SK-N-SH treated with all-trans-retinoic acid at 6 μM for 48 hours (cell line): ENCODE measurements at regions not wholly inside any gene's neighbourhood (a gene's known extent, or its start where the extent isn't known, plus 50 kb on each side); places are given as distances from the start of the nearest gene placed in this dataset.
"Not testable (repeated sequence)": the region's sequence is repeated elsewhere in the genome, so short reads cannot be mapped to it uniquely, and the experiment has no call there.

Experiments
- ATAC-seq: fragments of 200-7000 bp; cut with Tn5 transposase; 3 replicates; pipeline ENCODE4 v1.9.1; 2020; ENCODE audit warnings: mild to moderate bottlenecking, moderate library complexity
- ARNTL ChIP-seq: fragments of 450-650 bp; formaldehyde crosslinking; IDR thresholded peaks from 2 replicates; pipeline ENCODE4 v1.5.0; 2020; ENCODE audit warnings: low read depth, mild to moderate bottlenecking, moderate library complexity, borderline replicate concordance
- BACH2 ChIP-seq: fragments of 250-450 bp; sonication (Bioruptor Pico); IDR thresholded peaks from 2 replicates; pipeline ENCODE4 v1.9.0; 2021; ENCODE audit warnings: mild to moderate bottlenecking, borderline replicate concordance
- CSDC2 ChIP-seq: fragments of 250-450 bp; sonication (Bioruptor Pico); IDR thresholded peaks from 2 replicates; pipeline ENCODE4 v1.5.0; 2020; ENCODE audit warnings: mild to moderate bottlenecking, moderate library complexity
- ESRRG ChIP-seq: fragments of 250-450 bp; sonication (Bioruptor Pico); IDR thresholded peaks from 2 replicates; pipeline ENCODE4 v1.6.1; 2021; ENCODE audit warnings: mild to moderate bottlenecking
- GLIS3 ChIP-seq: fragments of 250-450 bp; sonication (Bioruptor Pico); IDR thresholded peaks from 2 replicates; pipeline ENCODE4 v1.5.0; 2020; ENCODE audit warnings: mild to moderate bottlenecking, moderate library complexity
- ISL1 ChIP-seq: fragments of 250-450 bp; sonication (Bioruptor Pico); IDR thresholded peaks from 2 replicates; pipeline ENCODE4 v2.1.2; 2022; ENCODE audit warnings: mild to moderate bottlenecking, moderate library complexity
- OSR1 ChIP-seq: fragments of 250-450 bp; sonication (Bioruptor Pico); IDR thresholded peaks from 2 replicates; pipeline ENCODE4 v1.8.0; 2022; ENCODE audit warnings: moderate library complexity, mild to moderate bottlenecking, inconsistent platforms
- PPARA ChIP-seq: fragments of 250-450 bp; sonication (Bioruptor Pico); IDR thresholded peaks from 2 replicates; pipeline ENCODE4 v1.5.0; 2020; ENCODE audit warnings: mild to moderate bottlenecking, borderline replicate concordance
- RARB ChIP-seq: fragments of 250-450 bp; sonication (Bioruptor Pico); IDR thresholded peaks from 2 replicates; pipeline ENCODE4 v1.8.0; 2021; ENCODE audit warnings: mild to moderate bottlenecking, moderate library complexity
- SNAI2 ChIP-seq: fragments of 250-450 bp; sonication (Bioruptor Pico); IDR thresholded peaks from 2 replicates; pipeline ENCODE4 v1.5.0; 2020; ENCODE audit warnings: mild to moderate bottlenecking, moderate library complexity
- TCF4 ChIP-seq: fragments of 250-450 bp; sonication (Bioruptor Pico); IDR thresholded peaks from 2 replicates; pipeline ENCODE4 v1.8.0; 2021; ENCODE audit warnings: mild to moderate bottlenecking, moderate library complexity, borderline replicate concordance
- TOX ChIP-seq: fragments of 250-450 bp; sonication (Bioruptor Pico); IDR thresholded peaks from 2 replicates; pipeline ENCODE4 v1.8.0; 2021; ENCODE audit warnings: mild to moderate bottlenecking, moderate library complexity, borderline replicate concordance
- ZC3H10 ChIP-seq: fragments of 250-450 bp; sonication (Bioruptor Pico); IDR thresholded peaks from 2 replicates; pipeline ENCODE4 v1.5.1; 2021; ENCODE audit warnings: mild to moderate bottlenecking, moderate library complexity
- ZFP3 ChIP-seq: fragments of 250-450 bp; sonication (Bioruptor Pico); IDR thresholded peaks from 2 replicates; pipeline ENCODE4 v1.5.0; 2020; ENCODE audit warnings: mild to moderate bottlenecking, moderate library complexity
- ZFP30 ChIP-seq: fragments of 450-650 bp; formaldehyde crosslinking; IDR thresholded peaks from 2 replicates; pipeline ENCODE4 v1.5.0; 2022; ENCODE audit warnings: mild to moderate bottlenecking, moderate library complexity
- ZNF565 ChIP-seq: fragments of 450-650 bp; formaldehyde crosslinking; conservative IDR thresholded peaks from 2 replicates; pipeline ENCODE4 v1.5.0; 2020; ENCODE audit warnings: low read depth, mild to moderate bottlenecking, moderate library complexity
- ZNF70 ChIP-seq: fragments of 450-650 bp; formaldehyde crosslinking; IDR thresholded peaks from 2 replicates; pipeline ENCODE4 v1.5.0; 2020; ENCODE audit warnings: mild to moderate bottlenecking, moderate library complexity
- ZNF8 ChIP-seq: fragments of 450-650 bp; formaldehyde crosslinking; IDR thresholded peaks from 2 replicates; pipeline ENCODE4 v1.5.0; 2020; ENCODE audit warnings: mild to moderate bottlenecking, moderate library complexity
- TF ChIP-seq, protein P1 (sequence below): fragments of 250-450 bp; sonication (Bioruptor Pico); IDR thresholded peaks from 2 replicates; pipeline ENCODE4 v1.5.1; 2021; ENCODE audit warnings: mild to moderate bottlenecking, moderate library complexity
- TF ChIP-seq, protein P2 (sequence below): fragments of 250-450 bp; sonication (Bioruptor Pico); IDR thresholded peaks from 2 replicates; pipeline ENCODE4 v1.8.0; 2021; ENCODE audit warnings: low read depth, mild to moderate bottlenecking, moderate library complexity, borderline replicate concordance
- TF ChIP-seq, protein P3 (sequence below): fragments of 250-450 bp; sonication (Bioruptor Pico); IDR thresholded peaks from 2 replicates; pipeline ENCODE4 v1.5.1; 2020; ENCODE audit warnings: low read depth, mild to moderate bottlenecking, moderate library complexity
- TF ChIP-seq, protein P4 (sequence below): fragments of 250-450 bp; sonication (Bioruptor Pico); IDR thresholded peaks from 2 replicates; pipeline ENCODE4 v1.5.0; 2020; ENCODE audit warnings: mild to moderate bottlenecking, moderate library complexity
- TF ChIP-seq, protein P5 (sequence below): fragments of 250-450 bp; sonication (Bioruptor Pico); IDR thresholded peaks from 2 replicates; pipeline ENCODE4 v1.8.0; 2020; ENCODE audit warnings: mild to moderate bottlenecking, moderate library complexity, borderline replicate concordance

DNA sequence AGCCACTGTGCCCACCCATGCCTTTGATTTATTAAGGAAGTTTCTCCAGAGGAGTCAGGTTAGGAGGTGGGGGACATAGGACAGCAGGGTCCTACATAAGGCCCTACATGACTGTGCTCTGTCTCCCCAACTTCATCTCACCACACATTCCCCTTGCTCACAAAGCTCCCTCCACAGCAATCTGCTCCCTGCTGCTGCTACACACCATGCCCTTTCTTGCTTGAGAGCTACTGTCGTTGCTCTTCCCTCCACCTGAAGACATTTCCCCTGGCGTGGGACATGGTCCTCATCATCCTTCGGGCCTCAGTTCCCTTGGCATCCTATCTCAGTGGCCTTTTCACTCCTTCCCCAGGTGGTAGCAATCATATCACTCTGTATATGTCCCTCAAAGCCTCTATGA, 75.9 kb upstream of the DAPK1 start:
- no peak for TF ChIP-seq ZNF70 (CRISPR knock-in tag)
- no peak for TF ChIP-seq ZC3H10 (CRISPR knock-in tag)
- no peak for TF ChIP-seq SNAI2
- TF ChIP-seq, protein P1, sequence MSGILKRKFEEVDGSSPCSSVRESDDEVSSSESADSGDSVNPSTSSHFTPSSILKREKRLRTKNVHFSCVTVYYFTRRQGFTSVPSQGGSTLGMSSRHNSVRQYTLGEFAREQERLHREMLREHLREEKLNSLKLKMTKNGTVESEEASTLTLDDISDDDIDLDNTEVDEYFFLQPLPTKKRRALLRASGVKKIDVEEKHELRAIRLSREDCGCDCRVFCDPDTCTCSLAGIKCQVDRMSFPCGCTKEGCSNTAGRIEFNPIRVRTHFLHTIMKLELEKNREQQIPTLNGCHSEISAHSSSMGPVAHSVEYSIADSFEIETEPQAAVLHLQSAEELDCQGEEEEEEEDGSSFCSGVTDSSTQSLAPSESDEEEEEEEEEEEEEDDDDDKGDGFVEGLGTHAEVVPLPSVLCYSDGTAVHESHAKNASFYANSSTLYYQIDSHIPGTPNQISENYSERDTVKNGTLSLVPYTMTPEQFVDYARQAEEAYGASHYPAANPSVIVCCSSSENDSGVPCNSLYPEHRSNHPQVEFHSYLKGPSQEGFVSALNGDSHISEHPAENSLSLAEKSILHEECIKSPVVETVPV = no peak
- TF ChIP-seq GLIS3 (CRISPR knock-in tag) = no peak
- no peak for TF ChIP-seq OSR1
- TF ChIP-seq ZFP3 (CRISPR knock-in tag) = no peak
- no peak for ATAC-seq

DNA sequence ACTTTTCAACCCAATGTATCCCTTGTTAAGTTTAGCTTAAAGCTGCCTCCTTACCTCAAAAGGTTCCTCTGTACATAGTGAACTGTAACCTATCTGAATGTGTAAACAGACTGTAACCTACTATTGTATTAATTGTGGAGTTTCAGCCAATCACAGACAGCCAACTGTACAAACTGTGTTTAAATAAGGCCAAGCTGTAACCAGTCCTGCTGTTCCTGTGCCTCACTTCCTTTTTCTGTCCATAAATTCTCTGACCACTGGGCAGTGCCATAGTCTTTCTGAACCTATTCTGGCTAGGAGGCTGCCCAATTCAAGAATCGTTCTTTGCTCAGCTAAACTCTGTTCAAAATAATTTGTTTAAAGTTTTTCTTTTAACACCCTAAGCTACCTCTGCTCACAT, 74.7 kb upstream of the DAPK1 start:
- TF ChIP-seq ZC3H10 (CRISPR knock-in tag) = no peak
- TF ChIP-seq TOX (CRISPR knock-in tag) = no peak
- TF ChIP-seq RARB (CRISPR knock-in tag) = no peak
- TF ChIP-seq, protein P2, sequence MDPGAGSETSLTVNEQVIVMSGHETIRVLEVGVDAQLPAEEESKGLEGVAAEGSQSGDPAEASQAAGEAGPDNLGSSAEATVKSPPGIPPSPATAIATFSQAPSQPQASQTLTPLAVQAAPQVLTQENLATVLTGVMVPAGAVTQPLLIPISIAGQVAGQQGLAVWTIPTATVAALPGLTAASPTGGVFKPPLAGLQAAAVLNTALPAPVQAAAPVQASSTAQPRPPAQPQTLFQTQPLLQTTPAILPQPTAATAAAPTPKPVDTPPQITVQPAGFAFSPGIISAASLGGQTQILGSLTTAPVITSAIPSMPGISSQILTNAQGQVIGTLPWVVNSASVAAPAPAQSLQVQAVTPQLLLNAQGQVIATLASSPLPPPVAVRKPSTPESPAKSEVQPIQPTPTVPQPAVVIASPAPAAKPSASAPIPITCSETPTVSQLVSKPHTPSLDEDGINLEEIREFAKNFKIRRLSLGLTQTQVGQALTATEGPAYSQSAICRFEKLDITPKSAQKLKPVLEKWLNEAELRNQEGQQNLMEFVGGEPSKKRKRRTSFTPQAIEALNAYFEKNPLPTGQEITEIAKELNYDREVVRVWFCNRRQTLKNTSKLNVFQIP = no peak
- TF ChIP-seq GLIS3 (CRISPR knock-in tag) = no peak
- no peak for TF ChIP-seq ESRRG (CRISPR knock-in tag)
- no peak for TF ChIP-seq ZNF8 (CRISPR knock-in tag)
- no peak for TF ChIP-seq TCF4 (CRISPR knock-in tag)
- TF ChIP-seq OSR1 = no peak
- TF ChIP-seq, protein P3, sequence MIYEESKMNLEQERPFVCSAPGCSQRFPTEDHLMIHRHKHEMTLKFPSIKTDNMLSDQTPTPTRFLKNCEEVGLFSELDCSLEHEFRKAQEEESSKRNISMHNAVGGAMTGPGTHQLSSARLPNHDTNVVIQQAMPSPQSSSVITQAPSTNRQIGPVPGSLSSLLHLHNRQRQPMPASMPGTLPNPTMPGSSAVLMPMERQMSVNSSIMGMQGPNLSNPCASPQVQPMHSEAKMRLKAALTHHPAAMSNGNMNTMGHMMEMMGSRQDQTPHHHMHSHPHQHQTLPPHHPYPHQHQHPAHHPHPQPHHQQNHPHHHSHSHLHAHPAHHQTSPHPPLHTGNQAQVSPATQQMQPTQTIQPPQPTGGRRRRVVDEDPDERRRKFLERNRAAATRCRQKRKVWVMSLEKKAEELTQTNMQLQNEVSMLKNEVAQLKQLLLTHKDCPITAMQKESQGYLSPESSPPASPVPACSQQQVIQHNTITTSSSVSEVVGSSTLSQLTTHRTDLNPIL = no peak
- TF ChIP-seq SNAI2 = no peak
- no peak for TF ChIP-seq PPARA (CRISPR knock-in tag)
- TF ChIP-seq, protein P4, sequence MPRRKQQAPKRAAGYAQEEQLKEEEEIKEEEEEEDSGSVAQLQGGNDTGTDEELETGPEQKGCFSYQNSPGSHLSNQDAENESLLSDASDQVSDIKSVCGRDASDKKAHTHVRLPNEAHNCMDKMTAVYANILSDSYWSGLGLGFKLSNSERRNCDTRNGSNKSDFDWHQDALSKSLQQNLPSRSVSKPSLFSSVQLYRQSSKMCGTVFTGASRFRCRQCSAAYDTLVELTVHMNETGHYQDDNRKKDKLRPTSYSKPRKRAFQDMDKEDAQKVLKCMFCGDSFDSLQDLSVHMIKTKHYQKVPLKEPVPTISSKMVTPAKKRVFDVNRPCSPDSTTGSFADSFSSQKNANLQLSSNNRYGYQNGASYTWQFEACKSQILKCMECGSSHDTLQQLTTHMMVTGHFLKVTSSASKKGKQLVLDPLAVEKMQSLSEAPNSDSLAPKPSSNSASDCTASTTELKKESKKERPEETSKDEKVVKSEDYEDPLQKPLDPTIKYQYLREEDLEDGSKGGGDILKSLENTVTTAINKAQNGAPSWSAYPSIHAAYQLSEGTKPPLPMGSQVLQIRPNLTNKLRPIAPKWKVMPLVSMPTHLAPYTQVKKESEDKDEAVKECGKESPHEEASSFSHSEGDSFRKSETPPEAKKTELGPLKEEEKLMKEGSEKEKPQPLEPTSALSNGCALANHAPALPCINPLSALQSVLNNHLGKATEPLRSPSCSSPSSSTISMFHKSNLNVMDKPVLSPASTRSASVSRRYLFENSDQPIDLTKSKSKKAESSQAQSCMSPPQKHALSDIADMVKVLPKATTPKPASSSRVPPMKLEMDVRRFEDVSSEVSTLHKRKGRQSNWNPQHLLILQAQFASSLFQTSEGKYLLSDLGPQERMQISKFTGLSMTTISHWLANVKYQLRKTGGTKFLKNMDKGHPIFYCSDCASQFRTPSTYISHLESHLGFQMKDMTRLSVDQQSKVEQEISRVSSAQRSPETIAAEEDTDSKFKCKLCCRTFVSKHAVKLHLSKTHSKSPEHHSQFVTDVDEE = no peak
- TF ChIP-seq BACH2 (CRISPR knock-in tag) = no peak
- no peak for TF ChIP-seq CSDC2 (CRISPR knock-in tag)
- no peak for TF ChIP-seq ZFP30
- no peak for TF ChIP-seq ISL1 (CRISPR knock-in tag)
- TF ChIP-seq, protein P5, sequence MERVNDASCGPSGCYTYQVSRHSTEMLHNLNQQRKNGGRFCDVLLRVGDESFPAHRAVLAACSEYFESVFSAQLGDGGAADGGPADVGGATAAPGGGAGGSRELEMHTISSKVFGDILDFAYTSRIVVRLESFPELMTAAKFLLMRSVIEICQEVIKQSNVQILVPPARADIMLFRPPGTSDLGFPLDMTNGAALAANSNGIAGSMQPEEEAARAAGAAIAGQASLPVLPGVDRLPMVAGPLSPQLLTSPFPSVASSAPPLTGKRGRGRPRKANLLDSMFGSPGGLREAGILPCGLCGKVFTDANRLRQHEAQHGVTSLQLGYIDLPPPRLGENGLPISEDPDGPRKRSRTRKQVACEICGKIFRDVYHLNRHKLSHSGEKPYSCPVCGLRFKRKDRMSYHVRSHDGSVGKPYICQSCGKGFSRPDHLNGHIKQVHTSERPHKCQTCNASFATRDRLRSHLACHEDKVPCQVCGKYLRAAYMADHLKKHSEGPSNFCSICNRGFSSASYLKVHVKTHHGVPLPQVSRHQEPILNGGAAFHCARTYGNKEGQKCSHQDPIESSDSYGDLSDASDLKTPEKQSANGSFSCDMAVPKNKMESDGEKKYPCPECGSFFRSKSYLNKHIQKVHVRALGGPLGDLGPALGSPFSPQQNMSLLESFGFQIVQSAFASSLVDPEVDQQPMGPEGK (CRISPR knock-in tag) = no peak
- no peak for TF ChIP-seq ARNTL
- TF ChIP-seq ZNF565 = no peak
- no peak for ATAC-seq

DNA sequence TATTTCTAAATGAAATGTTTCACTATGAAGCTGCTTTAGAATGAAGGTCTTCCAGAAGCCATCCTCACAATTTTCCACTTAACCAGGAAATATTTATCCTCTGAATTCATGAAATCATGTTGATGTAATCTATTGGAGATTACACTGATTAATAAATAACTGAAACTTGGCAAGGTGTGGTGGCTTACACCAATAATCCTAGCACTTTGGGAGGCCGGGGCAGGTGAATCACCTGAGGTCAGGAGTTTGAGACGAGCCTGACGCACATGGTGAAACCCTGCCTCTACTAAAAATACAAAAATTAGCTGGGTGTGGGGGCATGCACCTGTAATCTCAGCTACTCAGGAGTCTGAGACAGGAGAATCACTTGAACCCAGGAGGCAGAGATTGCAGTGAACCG, 73.8 kb upstream of the DAPK1 start:
- not testable (repeated sequence) for ATAC-seq

DNA sequence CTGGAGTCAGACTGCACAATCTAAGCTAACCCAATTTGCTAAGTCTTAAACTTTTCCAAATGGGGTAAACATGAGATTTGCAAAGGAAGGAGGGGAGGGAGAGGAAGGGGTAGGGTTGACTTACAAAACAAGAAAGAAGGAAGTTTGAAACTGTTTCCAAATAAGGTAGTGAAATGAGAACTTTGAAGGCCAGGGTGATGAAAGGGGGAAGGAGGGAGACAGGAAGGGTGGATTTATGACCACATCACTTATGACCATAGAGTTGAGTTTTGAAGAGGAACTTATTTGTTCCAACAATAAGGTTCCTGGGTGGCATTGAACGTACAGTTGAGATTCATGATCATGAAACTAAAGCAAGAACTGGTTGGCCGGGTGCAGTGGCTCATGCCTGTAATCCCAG, 72.5 kb upstream of the DAPK1 start:
- no peak for ATAC-seq

More for the DNA sequence above, 72.5 kb upstream of the DAPK1 start:
- TF ChIP-seq ZFP3 (CRISPR knock-in tag) = no peak
- TF ChIP-seq, protein P3 = no peak
- TF ChIP-seq, protein P1 = no peak
- no peak for TF ChIP-seq ZNF565
- no peak for TF ChIP-seq RARB (CRISPR knock-in tag)
- TF ChIP-seq CSDC2 (CRISPR knock-in tag) = no peak
- TF ChIP-seq ZNF8 (CRISPR knock-in tag) = no peak
- no peak for TF ChIP-seq ISL1 (CRISPR knock-in tag)
- TF ChIP-seq BACH2 (CRISPR knock-in tag) = no peak
- TF ChIP-seq ZNF70 (CRISPR knock-in tag) = no peak
- no peak for TF ChIP-seq ESRRG (CRISPR knock-in tag)
- TF ChIP-seq, all 23 proteins: peak for 0
